ENCODE measurements at regions not wholly inside any gene's neighbourhood (a gene's known extent, or its start where the extent isn't known, plus 50 kb on each side); places are given as distances from the start of the nearest gene placed in this dataset.

GRCh38 chr12:125797421-125798175 lies 732.4 kb downstream of the AACS start:
- DNase-seq (ENCODE audit: low read depth in 2 of 2), result peak in 1 of 2 donors; percentile 1
- TF ChIP-seq, protein P1, sequence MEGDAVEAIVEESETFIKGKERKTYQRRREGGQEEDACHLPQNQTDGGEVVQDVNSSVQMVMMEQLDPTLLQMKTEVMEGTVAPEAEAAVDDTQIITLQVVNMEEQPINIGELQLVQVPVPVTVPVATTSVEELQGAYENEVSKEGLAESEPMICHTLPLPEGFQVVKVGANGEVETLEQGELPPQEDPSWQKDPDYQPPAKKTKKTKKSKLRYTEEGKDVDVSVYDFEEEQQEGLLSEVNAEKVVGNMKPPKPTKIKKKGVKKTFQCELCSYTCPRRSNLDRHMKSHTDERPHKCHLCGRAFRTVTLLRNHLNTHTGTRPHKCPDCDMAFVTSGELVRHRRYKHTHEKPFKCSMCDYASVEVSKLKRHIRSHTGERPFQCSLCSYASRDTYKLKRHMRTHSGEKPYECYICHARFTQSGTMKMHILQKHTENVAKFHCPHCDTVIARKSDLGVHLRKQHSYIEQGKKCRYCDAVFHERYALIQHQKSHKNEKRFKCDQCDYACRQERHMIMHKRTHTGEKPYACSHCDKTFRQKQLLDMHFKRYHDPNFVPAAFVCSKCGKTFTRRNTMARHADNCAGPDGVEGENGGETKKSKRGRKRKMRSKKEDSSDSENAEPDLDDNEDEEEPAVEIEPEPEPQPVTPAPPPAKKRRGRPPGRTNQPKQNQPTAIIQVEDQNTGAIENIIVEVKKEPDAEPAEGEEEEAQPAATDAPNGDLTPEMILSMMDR (IDR thresholded peaks at IDR 0.05; ENCODE audit: low read depth, low read length), result no peak
- H3K4me3 ChIP-seq (replicated peaks in 1 of 2; ENCODE audit: low read depth in 2 of 2, low read length in 2 of 2), result no peak overlapping the region

- TF ChIP-seq, protein P1 (IDR thresholded peaks at IDR 0.05; ENCODE audit: low read depth, low read length), result no peak
- no peak overlapping the region for H3K4me3 ChIP-seq (replicated peaks in 1 of 2; ENCODE audit: low read depth in 2 of 2, low read length in 2 of 2)
- DNase-seq (ENCODE audit: low read depth in 2 of 2), result no peak
Measured at GRCh38 chr12:125804660-125805059, 739.4 kb downstream of the AACS start.

DNA sequence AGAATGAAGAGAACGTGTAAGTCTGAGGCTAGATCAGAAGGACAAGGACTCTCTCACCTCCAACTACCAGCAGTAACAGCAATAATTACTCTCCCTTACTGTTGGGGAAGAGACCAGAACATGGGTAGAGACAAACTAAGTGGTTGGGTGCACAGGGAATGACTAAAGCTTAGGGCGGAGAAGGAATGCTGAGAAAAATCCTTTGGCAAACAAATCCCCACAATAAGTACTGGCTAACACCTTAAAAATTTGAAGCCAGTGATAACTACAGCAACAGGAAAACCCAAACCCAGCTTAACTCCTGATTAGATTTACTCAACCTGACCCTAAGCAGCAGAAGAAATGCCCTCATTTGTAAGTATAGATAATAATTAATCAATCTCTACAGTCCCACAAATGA lies 759.0 kb downstream of the AACS start:
- TF ChIP-seq, protein P1 (IDR thresholded peaks at IDR 0.05; ENCODE audit: low read depth, low read length), result no peak
- no peak overlapping the region for H3K4me3 ChIP-seq (replicated peaks in 1 of 2; ENCODE audit: low read depth in 2 of 2, low read length in 2 of 2)
- no peak for DNase-seq (ENCODE audit: low read depth in 2 of 2)

- H3K4me3 ChIP-seq (replicated peaks in 1 of 2; ENCODE audit: low read depth in 2 of 2, low read length in 2 of 2), result no peak overlapping the region
- no peak for DNase-seq (ENCODE audit: low read depth in 2 of 2)
- TF ChIP-seq, protein P1 (IDR thresholded peaks at IDR 0.05; ENCODE audit: low read depth, low read length), result no peak
Measured at GRCh38 chr12:125835852-125836251, 770.6 kb downstream of the AACS start.

DNA sequence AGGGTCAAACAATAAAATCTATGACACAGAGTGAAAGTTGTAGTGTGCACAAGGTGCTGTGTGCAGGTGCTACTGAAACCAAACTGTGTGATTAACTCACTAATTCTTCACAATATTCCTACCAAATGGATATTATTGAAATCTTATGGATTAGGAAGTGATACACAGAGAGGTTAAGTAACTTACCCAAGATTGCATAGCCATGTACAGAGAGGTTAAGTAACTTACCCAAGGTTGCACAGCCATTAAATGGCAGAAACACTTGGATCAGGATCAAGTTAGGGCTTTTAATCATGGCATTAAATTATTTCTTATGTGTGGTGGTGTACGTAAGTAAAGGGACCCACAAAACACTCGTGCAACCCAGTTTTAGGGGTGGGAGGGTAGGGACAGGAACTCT lies 771.4 kb downstream of the AACS start:
- H3K4me3 ChIP-seq (replicated peaks in 1 of 2; ENCODE audit: low read depth in 2 of 2, low read length in 2 of 2), result no peak overlapping the region
- DNase-seq (ENCODE audit: low read depth in 2 of 2), result no peak
- TF ChIP-seq, protein P1 (IDR thresholded peaks at IDR 0.05; ENCODE audit: low read depth, low read length), result no peak

GRCh38 chr12:125841332-125841731 lies 776.1 kb downstream of the AACS start:
- TF ChIP-seq, protein P1 (IDR thresholded peaks at IDR 0.05; ENCODE audit: low read depth, low read length), result no peak

GRCh38 chr12:125852116-125852515 lies 786.9 kb downstream of the AACS start:
- TF ChIP-seq, protein P1 (IDR thresholded peaks at IDR 0.05; ENCODE audit: low read depth, low read length), result no peak
- no peak for DNase-seq (ENCODE audit: low read depth in 2 of 2)
- no peak overlapping the region for H3K4me3 ChIP-seq (replicated peaks in 1 of 2; ENCODE audit: low read depth in 2 of 2, low read length in 2 of 2)

More at GRCh38 chr12:125841332-125841731, 776.1 kb downstream of the AACS start:
- no peak for DNase-seq (ENCODE audit: low read depth in 2 of 2)
- no peak overlapping the region for H3K4me3 ChIP-seq (replicated peaks in 1 of 2; ENCODE audit: low read depth in 2 of 2, low read length in 2 of 2)

Measured in cardiac fibroblast (primary cell).